ENCODE measurements at regions not wholly inside any gene's neighbourhood (a gene's known extent, or its start where the extent isn't known, plus 50 kb on each side); places are given as distances from the start of the nearest gene placed in this dataset.

- H3K36me3 ChIP-seq (ENCODE audit: control insufficient read depth in 1 of 2, insufficient read depth in 2 of 2, low read length in 1 of 2), result no peaks in the 10 kb centered on the region
- no peak overlapping the region for H3K4me3 ChIP-seq (ENCODE audit: low read length in 2 of 2)
- intact Hi-C loops (cut with DNase I), result no loop called here
- no peak overlapping the region for H3K27ac ChIP-seq (ENCODE audit: low read depth in 1 of 2, low read length in 2 of 2)
- 86 to 90% methylated on average over 13 of the region's 13 CpGs for WGBS, 2 donors
- no peak for ATAC-seq (ENCODE audit: low FRiP score)
- no peaks in the 10 kb centered on the region for H3K4me1 ChIP-seq (ENCODE audit: control insufficient read depth in 1 of 2, insufficient read depth in 2 of 2, low read length in 2 of 2)
- peak in 1 of 2 donors; percentile 39 for DNase-seq
- no peaks in the 10 kb centered on the region for H3K27me3 ChIP-seq (ENCODE audit: control insufficient read depth in 1 of 2, insufficient read depth in 2 of 2, low read length in 1 of 2)
- H3K9me3 ChIP-seq (ENCODE audit: control insufficient read depth, low read length), result no peaks in the 10 kb centered on the region
Observed at GRCh38 chr6:170026751-170027646, 263.9 kb downstream of the DLL1 start.

- peak; percentile 16 to 72 for DNase-seq
- H3K27ac ChIP-seq (ENCODE audit: low read depth in 1 of 2, low read length in 2 of 2), result no peak overlapping the region
- 91 to 93% methylated on average over 23 of the region's 23 CpGs for WGBS, 2 donors
Observed at GRCh38 chr6:170025935-170026750, 264.7 kb downstream of the DLL1 start.

GRCh38 chr6:170025341-170025911 lies 265.5 kb downstream of the DLL1 start:
- DNase-seq (peak; percentile 38 to 64), ATAC-seq (ENCODE audit: low FRiP score) (no peak)
- H3K27me3 ChIP-seq (ENCODE audit: control insufficient read depth in 1 of 2, insufficient read depth in 2 of 2, low read length in 1 of 2), result no peaks in the 10 kb centered on the region
- intact Hi-C loops (cut with DNase I), result no loop called here
- no peak overlapping the region for H3K27ac ChIP-seq (ENCODE audit: low read depth in 1 of 2, low read length in 2 of 2)
- H3K4me3 ChIP-seq (ENCODE audit: low read length in 2 of 2), result no peak overlapping the region
- WGBS, 2 donors, result 87 to 91% methylated on average over 19 to 20 of the region's 20 CpGs
- H3K36me3 ChIP-seq (ENCODE audit: control insufficient read depth in 1 of 2, insufficient read depth in 2 of 2, low read length in 1 of 2), result no peaks in the 10 kb centered on the region
- H3K9me3 ChIP-seq (ENCODE audit: control insufficient read depth, low read length), result no peaks in the 10 kb centered on the region
- H3K4me1 ChIP-seq (ENCODE audit: control insufficient read depth in 1 of 2, insufficient read depth in 2 of 2, low read length in 2 of 2), result no peaks in the 10 kb centered on the region

More at GRCh38 chr6:170025935-170026750, 264.7 kb downstream of the DLL1 start:
- H3K4me3 ChIP-seq (ENCODE audit: low read length in 2 of 2), result no peak overlapping the region
- intact Hi-C loops (cut with DNase I), result no loop called here
- H3K4me1 ChIP-seq (ENCODE audit: control insufficient read depth in 1 of 2, insufficient read depth in 2 of 2, low read length in 2 of 2), result no peaks in the 10 kb centered on the region
- ATAC-seq (ENCODE audit: low FRiP score), result no peak
- H3K27me3 ChIP-seq (ENCODE audit: control insufficient read depth in 1 of 2, insufficient read depth in 2 of 2, low read length in 1 of 2), result no peaks in the 10 kb centered on the region
- H3K9me3 ChIP-seq (ENCODE audit: control insufficient read depth, low read length), result no peaks in the 10 kb centered on the region
- H3K36me3 ChIP-seq (ENCODE audit: control insufficient read depth in 1 of 2, insufficient read depth in 2 of 2, low read length in 1 of 2), result no peaks in the 10 kb centered on the region

- peak in 1 of 2 donors; percentile 29 for DNase-seq
- H3K27ac ChIP-seq (ENCODE audit: low read depth in 1 of 2, low read length in 2 of 2), result no peak overlapping the region
- H3K4me3 ChIP-seq (ENCODE audit: low read length in 2 of 2), result no peak overlapping the region
- H3K4me1 ChIP-seq (ENCODE audit: control insufficient read depth in 1 of 2, insufficient read depth in 2 of 2, low read length in 2 of 2), result no peaks in the 10 kb centered on the region
- no peaks in the 10 kb centered on the region for H3K9me3 ChIP-seq (ENCODE audit: control insufficient read depth, low read length)
- H3K27me3 ChIP-seq (ENCODE audit: control insufficient read depth in 1 of 2, insufficient read depth in 2 of 2, low read length in 1 of 2), result no peaks in the 10 kb centered on the region
- WGBS, 2 donors, result 62 to 66% methylated on average over 7 of the region's 7 CpGs
- intact Hi-C loops (cut with DNase I), result no loop called here
- ATAC-seq (ENCODE audit: low FRiP score), result no peak
- H3K36me3 ChIP-seq (ENCODE audit: control insufficient read depth in 1 of 2, insufficient read depth in 2 of 2, low read length in 1 of 2), result no peaks in the 10 kb centered on the region
Observed at GRCh38 chr6:170024940-170025339, 265.9 kb downstream of the DLL1 start.

GRCh38 chr6:170023620-170024521 lies 267.0 kb downstream of the DLL1 start:
- H3K4me1 ChIP-seq (ENCODE audit: control insufficient read depth in 1 of 2, insufficient read depth in 2 of 2, low read length in 2 of 2), result no peaks in the 10 kb centered on the region
- no peaks in the 10 kb centered on the region for H3K36me3 ChIP-seq (ENCODE audit: control insufficient read depth in 1 of 2, insufficient read depth in 2 of 2, low read length in 1 of 2)
- DNase-seq (peak in 1 of 2 donors; percentile 70), ATAC-seq (ENCODE audit: low FRiP score) (peak; percentile 4)
- H3K27ac ChIP-seq (ENCODE audit: low read depth in 1 of 2, low read length in 2 of 2), result no peak overlapping the region
- H3K4me3 ChIP-seq (ENCODE audit: low read length in 2 of 2), result no peak overlapping the region
- WGBS, 2 donors, result 89 to 90% methylated on average over 66 to 67 of the region's 67 CpGs
- H3K27me3 ChIP-seq (ENCODE audit: control insufficient read depth in 1 of 2, insufficient read depth in 2 of 2, low read length in 1 of 2), result no peaks in the 10 kb centered on the region
- H3K9me3 ChIP-seq (ENCODE audit: control insufficient read depth, low read length), result no peaks in the 10 kb centered on the region
- intact Hi-C loops (cut with DNase I), result no loop called here

GRCh38 chr6:170022827-170023619 lies 267.9 kb downstream of the DLL1 start:
- Histone ChIP-seq H3K36me3 (ENCODE audit: control insufficient read depth in 1 of 2, insufficient read depth in 2 of 2, low read length in 1 of 2) (no peaks in the 10 kb centered on the region), H3K4me1 (ENCODE audit: control insufficient read depth in 1 of 2, insufficient read depth in 2 of 2, low read length in 2 of 2) (no peaks in the 10 kb centered on the region), H3K9me3 (ENCODE audit: control insufficient read depth, low read length) (no peaks in the 10 kb centered on the region), H3K27me3 (ENCODE audit: control insufficient read depth in 1 of 2, insufficient read depth in 2 of 2, low read length in 1 of 2) (no peaks in the 10 kb centered on the region), H3K4me3 (ENCODE audit: low read length in 2 of 2) (no peak overlapping the region), H3K27ac (ENCODE audit: low read depth in 1 of 2, low read length in 2 of 2) (no peak overlapping the region)
- ATAC-seq (ENCODE audit: low FRiP score) (peak; percentile 12), DNase-seq (peak in 1 of 2 donors; percentile 75)
- intact Hi-C loops (cut with DNase I), result no loop called here
- WGBS, 2 donors, result 28 to 30% methylated on average over 70 to 77 of the region's 77 CpGs

- intact Hi-C loops (cut with DNase I), result no loop called here
- WGBS, 2 donors, result 94% methylated on average over 23 of the region's 23 CpGs
- Histone ChIP-seq H3K9me3 (ENCODE audit: control insufficient read depth, low read length) (no peaks in the 10 kb centered on the region), H3K27ac (ENCODE audit: low read depth in 1 of 2, low read length in 2 of 2) (no peak overlapping the region), H3K27me3 (ENCODE audit: control insufficient read depth in 1 of 2, insufficient read depth in 2 of 2, low read length in 1 of 2) (no peaks in the 10 kb centered on the region), H3K4me3 (ENCODE audit: low read length in 2 of 2) (no peak overlapping the region), H3K4me1 (ENCODE audit: control insufficient read depth in 1 of 2, insufficient read depth in 2 of 2, low read length in 2 of 2) (no peaks in the 10 kb centered on the region), H3K36me3 (ENCODE audit: control insufficient read depth in 1 of 2, insufficient read depth in 2 of 2, low read length in 1 of 2) (no peaks in the 10 kb centered on the region)
- DNase-seq (peak in 1 of 2 donors; percentile 62), ATAC-seq (ENCODE audit: low FRiP score) (no peak)
Observed at GRCh38 chr6:170022291-170022722, 268.6 kb downstream of the DLL1 start.
